Stomach (tissue), 4 donors: ENCODE measurements at regions not wholly inside any gene's neighbourhood (a gene's known extent, or its start where the extent isn't known, plus 50 kb on each side); places are given as distances from the start of the nearest gene placed in this dataset.

ENCODE experiments used
- EP300 ChIP-seq: sonication (generic); formaldehyde crosslinking; IDR thresholded peaks from one replicate; pipeline ENCODE4 v1.6.1; 2017; ENCODE audit warnings: antibody characterized with exemption
- POLR2A ChIP-seq, 4 donors: fragments of 450-650 bp; IDR thresholded peaks; one replicate each; pipeline ENCODE4 v1.6.1; 2016; ENCODE audit warnings: antibody characterized with exemption in 4 of 4, control low read depth in 2 of 4, mild to moderate bottlenecking in 1 of 4, moderate library complexity in 1 of 4
- POLR2AphosphoS5 ChIP-seq, 3 donors: sonication (generic); formaldehyde crosslinking; IDR thresholded peaks; one replicate each; pipeline ENCODE4 v1.6.1; 2016; ENCODE audit warnings: antibody characterized with exemption in 3 of 3

- peak in 1 of 3 donors; percentile 35 for TF ChIP-seq POLR2AphosphoS5 (IDR thresholded peaks at IDR 0.05)
- TF ChIP-seq POLR2A (IDR thresholded peaks at IDR 0.05), result no peak
- TF ChIP-seq EP300, result no peak
Measured at GRCh38 chrX:39725114-39725513, 372.6 kb downstream of the BCOR start.
